HG02642 (cell line): ENCODE measurements at regions not wholly inside any gene's neighbourhood (a gene's known extent, or its start where the extent isn't known, plus 50 kb on each side); places are given as distances from the start of the nearest gene placed in this dataset.

Source experiments
- ATAC-seq: cut with Tn5 transposase; IDR thresholded peaks from one replicate; pipeline ENCODE4 v1.9.1; 2021; ENCODE audit warnings: mild to moderate bottlenecking; ENCODE audit not compliant: unreplicated experiment, poor library complexity

DNA sequence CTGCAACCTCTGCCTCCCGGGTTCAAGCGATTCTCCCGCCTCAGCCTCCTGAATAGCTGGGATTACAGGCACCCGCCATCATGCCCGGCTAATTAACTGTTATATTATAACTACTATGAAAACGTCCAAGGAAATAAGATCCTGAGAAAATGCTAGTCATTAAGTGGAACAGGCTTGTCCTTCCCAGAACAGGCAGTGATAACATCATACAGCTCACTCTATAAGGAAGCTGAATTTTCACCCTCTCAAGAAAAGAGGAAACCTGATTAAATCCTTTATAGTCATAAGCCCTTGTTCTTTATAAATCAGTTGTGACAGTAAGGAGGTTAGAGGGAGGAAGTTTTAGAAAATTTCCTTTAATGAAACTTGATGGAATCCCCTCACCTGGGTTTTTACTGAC lies 163.9 kb upstream of the CLINT1 start:
- no peak for ATAC-seq

DNA sequence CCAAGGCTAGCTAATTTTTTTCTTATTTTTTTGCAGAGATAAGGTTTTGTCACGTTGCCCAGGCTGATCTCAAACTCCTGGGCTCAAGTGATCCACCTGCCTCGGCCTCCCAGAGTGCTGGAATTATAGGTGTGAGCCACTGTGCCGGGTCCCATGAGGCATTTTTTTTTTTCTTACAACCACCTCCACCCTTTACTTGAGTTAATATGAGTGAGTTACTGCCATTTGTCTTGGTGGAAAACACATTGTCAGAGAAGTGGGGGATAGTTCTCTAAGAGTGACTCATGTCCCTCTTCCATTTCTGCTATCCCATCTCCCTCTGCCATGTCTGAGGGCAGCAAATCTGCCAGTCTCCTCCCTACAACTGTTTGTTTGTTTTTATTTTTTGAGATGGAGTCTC lies 163.4 kb upstream of the CLINT1 start:
- ATAC-seq: no peak

- no peak for ATAC-seq
These were observed 161.8 kb upstream of the CLINT1 start for GRCh38 chr5:158020555-158021418.

GRCh38 chr5:158017469-158017868 lies 158.5 kb upstream of the CLINT1 start:
- no peak for ATAC-seq

DNA sequence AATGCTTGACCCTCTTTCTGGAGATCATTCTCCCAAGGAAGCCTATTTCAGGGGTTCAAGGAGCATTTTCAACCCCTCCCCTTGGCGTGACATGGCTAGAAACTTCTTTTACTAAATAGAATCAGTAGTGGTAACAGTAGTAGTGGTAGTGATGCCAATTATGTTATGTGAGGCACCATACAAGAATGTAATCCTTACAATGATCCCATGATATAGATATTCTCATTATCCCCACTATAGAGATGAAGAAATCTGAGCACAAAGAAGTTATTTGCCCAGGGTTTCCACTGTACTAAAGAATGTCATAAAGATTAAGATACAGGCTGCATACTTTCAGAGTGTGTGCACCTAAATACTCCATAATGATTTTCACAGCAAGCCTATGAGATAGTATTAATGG lies 155.4 kb upstream of the CLINT1 start:
- no peak for ATAC-seq

GRCh38 chr5:158013939-158014338 lies 155.0 kb upstream of the CLINT1 start:
- no peak for ATAC-seq

- no peak for ATAC-seq
These were observed 154.4 kb upstream of the CLINT1 start for GRCh38 chr5:158013303-158013702.

DNA sequence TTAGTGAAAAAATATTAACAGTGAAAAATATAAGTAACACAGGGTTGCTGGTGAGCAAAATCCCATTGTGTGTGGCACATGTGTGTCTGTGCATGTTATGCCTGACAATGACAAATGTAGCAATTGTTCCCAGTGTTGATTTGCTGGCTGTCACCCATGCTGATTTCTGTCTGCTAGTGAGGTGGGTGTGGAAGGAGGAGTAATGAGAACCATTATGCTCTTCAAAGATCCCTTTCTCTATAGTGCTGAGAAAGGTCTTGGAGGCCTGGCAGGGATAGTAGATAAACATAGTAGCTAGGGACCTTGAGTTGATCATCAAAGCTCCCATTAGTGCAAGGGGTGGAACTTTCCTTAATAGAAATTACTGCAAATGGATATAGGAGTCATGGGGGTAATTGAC lies 152.5 kb upstream of the CLINT1 start:
- ATAC-seq: no peak

DNA sequence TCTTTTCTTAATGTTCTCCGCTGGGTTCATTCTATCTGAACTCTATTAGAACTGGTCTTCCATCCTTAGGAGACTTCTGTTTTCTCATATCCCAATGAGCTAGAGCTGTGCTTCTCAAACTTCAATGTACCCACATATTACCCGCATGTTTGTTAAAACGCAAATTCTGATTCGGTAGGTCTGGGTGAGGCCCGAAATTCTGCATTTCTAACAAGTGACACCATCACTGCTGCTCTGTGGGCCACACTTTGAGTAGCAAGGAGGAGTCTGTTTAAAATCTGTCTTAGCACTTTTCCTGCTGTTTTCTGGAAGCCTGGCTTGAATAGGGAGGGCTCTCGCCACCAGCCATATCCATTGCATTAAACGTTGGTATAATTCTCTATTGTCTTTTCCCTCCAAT lies 151.9 kb upstream of the CLINT1 start:
- no peak for ATAC-seq

- ATAC-seq: no peak
These were observed 148.4 kb upstream of the CLINT1 start for GRCh38 chr5:158007336-158007735.

DNA sequence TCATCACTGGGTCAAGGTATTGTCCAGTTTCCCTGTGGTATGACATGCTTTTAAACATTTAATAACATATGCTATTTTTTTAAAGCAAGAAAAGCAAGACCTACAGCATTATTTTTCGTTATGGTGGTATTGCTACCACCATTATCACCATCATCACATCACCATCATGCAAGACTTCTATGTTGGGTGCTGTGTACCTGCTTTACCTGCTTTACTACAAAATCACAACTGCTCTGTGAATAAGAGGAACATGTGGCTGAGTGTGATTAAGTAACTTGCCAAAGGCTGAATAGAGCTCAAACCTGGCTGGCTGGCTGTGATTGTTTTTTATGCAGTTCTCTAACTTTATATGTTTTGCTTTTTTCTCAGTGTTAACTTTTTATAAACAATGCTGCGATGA lies 140.8 kb upstream of the CLINT1 start:
- no peak for ATAC-seq

DNA sequence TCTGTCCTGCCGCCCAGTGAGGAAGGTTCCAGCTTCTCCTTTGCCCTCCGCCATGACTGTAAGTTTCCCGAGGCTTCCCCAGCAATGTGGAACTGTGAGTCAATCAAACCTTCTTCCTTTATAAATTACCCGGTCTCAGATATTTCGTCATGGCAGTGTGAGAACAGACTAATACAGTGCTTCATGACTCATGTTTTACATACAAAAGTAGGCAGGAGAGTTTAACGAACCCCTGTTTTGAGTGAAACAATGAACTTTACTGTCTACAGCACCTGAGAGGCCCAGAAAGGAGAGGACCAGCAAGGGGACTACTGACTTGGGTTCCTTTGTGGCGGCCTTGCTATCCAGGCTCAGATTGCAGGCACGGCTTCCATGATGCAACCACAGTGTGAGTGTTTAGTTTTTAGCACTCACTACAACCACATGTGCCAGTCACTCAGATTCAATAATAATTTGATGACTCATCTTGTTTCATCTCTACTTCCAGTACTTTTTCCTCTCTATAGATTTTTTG lies 139.1 kb upstream of the CLINT1 start:
- no peak for ATAC-seq

- ATAC-seq: peak; percentile 78
These were observed 136.1 kb upstream of the CLINT1 start for GRCh38 chr5:157994906-157995519.

GRCh38 chr5:157993986-157994691 lies 135.2 kb upstream of the CLINT1 start:
- ATAC-seq: no peak

DNA sequence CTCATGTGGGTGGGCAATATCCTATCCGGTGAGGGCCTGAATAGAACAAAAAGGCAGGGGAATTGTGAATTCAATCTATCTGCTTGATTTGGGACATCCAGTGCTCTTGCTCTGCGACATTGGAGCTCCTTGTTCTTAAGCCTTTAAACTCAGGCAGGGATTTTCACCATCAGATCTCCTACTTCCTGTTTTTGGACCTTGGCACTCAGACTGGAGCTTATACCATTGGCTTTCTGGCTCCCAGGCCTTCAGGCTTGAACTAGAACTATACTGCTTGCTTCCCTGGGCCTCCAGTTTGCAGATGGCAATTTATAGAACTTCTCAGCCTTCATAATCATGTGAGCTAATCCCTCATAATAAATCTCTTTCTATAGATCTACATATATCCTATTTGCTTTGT lies 134.3 kb upstream of the CLINT1 start:
- ATAC-seq: no peak

DNA sequence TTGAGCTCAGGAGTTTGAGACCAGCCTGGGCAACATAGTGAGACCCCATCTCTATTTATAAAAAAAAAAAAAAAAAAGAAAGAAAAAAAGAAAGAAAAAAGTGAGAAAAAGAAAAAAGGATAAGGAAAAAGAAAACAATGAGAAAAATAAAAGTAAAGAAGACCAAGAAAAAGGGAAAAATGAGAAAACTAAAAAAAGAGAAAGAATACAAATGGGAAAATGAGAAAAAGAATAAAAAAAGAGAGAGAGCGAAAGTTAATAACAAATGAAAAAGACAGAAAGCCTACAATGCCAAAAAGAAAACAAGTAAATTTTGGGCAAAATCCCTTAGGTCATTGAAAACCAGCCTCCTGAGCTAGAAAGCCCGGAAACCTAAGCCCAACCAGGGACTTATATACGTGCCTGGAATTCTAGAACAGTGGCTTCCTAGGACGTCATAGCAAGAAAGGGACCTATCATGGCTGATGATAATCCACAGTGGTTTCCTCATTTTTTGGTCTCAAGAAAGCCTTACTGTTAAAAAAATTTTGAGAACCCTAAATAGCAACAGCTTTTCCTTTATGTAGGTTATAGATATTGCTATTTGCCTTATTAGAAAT lies 131.7 kb upstream of the CLINT1 start:
- no peak for ATAC-seq

GRCh38 chr5:157989296-157989695 lies 130.4 kb upstream of the CLINT1 start:
- ATAC-seq: no peak

DNA sequence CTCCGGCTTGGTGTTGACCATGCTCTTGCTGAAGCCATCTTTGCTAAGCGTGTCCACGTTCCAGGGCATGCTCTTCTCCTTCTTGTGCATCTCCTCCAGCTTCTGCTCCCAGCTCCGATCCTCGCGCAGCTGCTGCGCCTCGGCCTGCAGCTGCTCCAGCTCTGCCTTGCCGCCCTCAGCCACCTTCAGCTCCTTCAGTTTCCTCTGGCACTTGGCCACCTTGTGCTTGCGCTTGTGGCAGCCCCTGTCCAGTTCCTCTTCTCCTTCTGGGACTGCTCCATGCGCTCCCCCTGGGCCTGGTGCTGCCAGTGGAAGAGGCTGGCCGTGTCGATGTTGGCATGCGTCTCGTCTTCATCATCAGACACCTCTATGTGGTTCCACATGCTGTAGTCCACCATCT lies 128.3 kb upstream of the CLINT1 start:
- ATAC-seq: no peak

DNA sequence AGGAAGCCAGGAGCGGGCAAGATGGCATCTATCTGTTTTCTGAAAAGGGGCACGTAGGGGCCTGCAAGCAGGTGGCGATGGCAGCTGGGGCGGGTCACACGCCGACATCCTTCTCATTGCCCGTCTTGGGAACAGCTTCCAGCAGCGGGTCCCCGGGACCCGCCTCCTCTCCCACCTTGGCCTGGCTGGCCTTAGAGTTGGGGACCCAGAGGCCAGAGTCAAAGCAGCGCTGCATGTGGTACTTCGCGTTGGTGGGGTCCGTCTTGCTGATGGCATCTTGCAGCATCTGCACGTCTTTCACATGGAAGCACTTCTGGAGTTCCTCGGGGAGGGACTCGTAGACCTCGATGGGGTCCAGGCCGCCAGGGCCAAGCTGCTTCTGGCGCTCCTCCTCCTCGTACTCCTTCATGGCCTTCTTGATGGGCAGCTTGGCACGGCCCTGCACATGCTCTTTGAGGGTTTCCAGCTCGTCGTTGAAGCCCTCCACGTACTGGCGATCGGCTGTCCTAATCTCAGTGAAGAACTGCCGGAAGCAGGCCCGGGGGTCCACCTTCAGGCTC lies 127.6 kb upstream of the CLINT1 start:
- ATAC-seq: no peak

DNA sequence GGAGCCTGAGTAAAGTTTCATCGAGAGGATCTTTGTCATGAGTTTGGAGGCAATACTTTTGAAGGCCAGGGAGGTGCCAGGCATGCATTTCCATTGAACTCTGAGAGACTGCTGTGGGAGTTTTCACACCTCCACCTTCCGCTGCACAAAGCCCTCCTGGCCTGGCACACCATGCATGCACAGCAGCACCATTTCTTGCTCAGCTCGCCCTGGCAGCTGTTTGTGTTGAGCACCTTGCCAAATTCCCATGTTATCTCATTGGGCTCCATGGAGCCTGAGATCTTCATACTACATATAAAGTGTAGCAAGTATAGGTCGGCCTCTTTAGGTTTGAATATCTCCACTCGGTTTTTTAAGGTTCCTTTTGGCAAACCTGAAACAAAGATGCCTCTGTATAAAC lies 125.7 kb upstream of the CLINT1 start:
- no peak for ATAC-seq
